8988T (cell line): ENCODE measurements at regions not wholly inside any gene's neighbourhood (a gene's known extent, or its start where the extent isn't known, plus 50 kb on each side); places are given as distances from the start of the nearest gene placed in this dataset.
"Not testable (repeated sequence)": the region's sequence is repeated elsewhere in the genome, so short reads cannot be mapped to it uniquely, and the experiment has no call there.

ENCODE experiments used
- DNase-seq: peaks from one replicate; pipeline ENCODE4 v3.0.0; 2011

- DNase-seq, result not testable (repeated sequence)
Measured at GRCh38 chr1:228796945-228797344, 61.7 kb downstream of the RHOU start.

GRCh38 chr1:228798035-228798434, 62.8 kb downstream of the RHOU start:
- no peak for DNase-seq

GRCh38 chr1:228798548-228798947, 63.3 kb downstream of the RHOU start:
- no peak for DNase-seq

- DNase-seq, result no peak
Measured at GRCh38 chr1:228799924-228800323, 64.6 kb downstream of the RHOU start.

- no peak for DNase-seq
Measured at GRCh38 chr1:228801068-228801467, 65.8 kb downstream of the RHOU start.

- no peak for DNase-seq
Measured at GRCh38 chr1:228802386-228803220, 67.3 kb downstream of the RHOU start.

GRCh38 chr1:228803421-228803820, 68.1 kb downstream of the RHOU start:
- no peak for DNase-seq

GRCh38 chr1:228804173-228804572, 68.9 kb downstream of the RHOU start:
- DNase-seq, result no peak

GRCh38 chr1:228804640-228805413, 69.5 kb downstream of the RHOU start:
- no peak for DNase-seq

GRCh38 chr1:228807904-228808605, 72.8 kb downstream of the RHOU start:
- no peak for DNase-seq

GRCh38 chr1:228809621-228810394, 74.5 kb downstream of the RHOU start:
- no peak for DNase-seq

- no peak for DNase-seq
Measured at GRCh38 chr1:228810395-228810758, 75.1 kb downstream of the RHOU start.

GRCh38 chr1:228810878-228811711, 75.8 kb downstream of the RHOU start:
- DNase-seq, result no peak

- DNase-seq, result no peak
Measured at GRCh38 chr1:228811712-228812305, 76.5 kb downstream of the RHOU start.

- no peak for DNase-seq
Measured at GRCh38 chr1:228812961-228813360, 77.7 kb downstream of the RHOU start.

GRCh38 chr1:228814176-228814575, 78.9 kb downstream of the RHOU start:
- DNase-seq, result no peak

GRCh38 chr1:228818296-228818695, 83.0 kb downstream of the RHOU start:
- DNase-seq, result no peak

GRCh38 chr1:228818928-228819630, 83.8 kb downstream of the RHOU start:
- DNase-seq, result no peak

GRCh38 chr1:228821252-228821651, 86.0 kb downstream of the RHOU start:
- DNase-seq, result no peak

- DNase-seq, result no peak
Measured at GRCh38 chr1:228823200-228823599, 87.9 kb downstream of the RHOU start.

- DNase-seq, result no peak
Measured at GRCh38 chr1:228824366-228824765, 89.1 kb downstream of the RHOU start.
